ENCODE measurements at regions not wholly inside any gene's neighbourhood (a gene's known extent, or its start where the extent isn't known, plus 50 kb on each side); places are given as distances from the start of the nearest gene placed in this dataset.

- DNase-seq (ENCODE audit: low spot score): no peak
These were observed 90.5 kb upstream of the ATXN1 start for GRCh38 chr6:16851758-16852157.

DNA sequence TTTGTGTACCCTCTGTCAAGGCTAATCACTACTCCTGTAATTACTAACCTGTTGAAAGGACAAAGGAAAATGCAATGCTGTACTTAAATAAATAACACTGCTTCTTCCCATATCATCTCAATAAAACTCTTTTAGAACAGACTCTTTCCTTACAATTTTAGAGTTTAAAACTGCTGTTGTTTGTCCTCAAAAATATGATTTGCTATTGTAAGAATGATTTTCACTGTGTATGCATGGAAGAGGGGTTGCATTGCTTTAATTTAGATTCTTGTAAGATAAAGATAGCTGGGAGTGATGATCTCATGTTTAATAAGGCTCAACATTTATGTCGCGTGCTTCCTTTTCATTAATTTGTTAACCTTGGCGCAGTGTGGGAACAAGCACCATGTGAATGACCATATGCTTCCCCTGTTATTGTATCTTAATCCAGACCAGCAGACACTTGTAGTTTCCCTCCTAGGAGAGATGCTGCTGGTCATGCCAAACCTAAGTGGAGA, 89.8 kb upstream of the ATXN1 start:
- no peak for DNase-seq (ENCODE audit: low spot score)

GRCh38 chr6:16850681-16851026, 89.4 kb upstream of the ATXN1 start:
- no peak for DNase-seq (ENCODE audit: low spot score)

DNA sequence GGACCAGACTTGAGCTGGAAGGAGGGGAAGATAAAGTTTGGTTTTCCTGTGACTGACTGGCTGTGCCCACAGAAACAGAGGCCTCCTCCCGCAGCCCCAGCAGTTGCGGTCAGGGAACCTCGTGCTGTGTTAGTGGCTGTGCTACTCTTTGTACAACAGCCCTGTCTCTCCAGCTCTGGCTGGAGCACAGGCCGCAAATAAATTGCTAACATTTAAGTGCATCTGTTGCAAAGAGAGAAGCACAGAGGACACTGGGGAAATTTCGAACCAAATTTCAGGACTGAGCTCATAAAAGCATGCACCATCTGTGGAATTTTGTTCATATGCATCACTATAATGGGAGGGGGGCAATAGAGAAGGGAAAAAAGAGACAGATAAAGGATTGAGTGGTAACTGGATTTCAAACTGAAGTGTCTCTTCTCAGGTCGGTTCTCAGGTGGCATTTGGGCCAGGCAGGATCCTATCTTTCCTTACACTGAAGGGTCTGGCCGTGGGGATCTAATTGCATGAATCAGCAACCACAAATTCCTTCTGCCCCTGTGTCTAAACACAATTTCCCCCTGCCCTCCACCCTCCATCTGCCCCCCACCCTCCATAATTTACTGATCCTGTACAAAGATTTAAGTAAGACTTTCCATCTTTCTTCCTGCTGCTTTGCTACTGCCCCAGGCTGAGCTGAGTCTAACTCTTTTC, 88.9 kb upstream of the ATXN1 start:
- DNase-seq (ENCODE audit: low spot score): no peak

- DNase-seq (ENCODE audit: low spot score): peak; percentile 6
These were observed 88.2 kb upstream of the ATXN1 start for GRCh38 chr6:16849280-16849987.

DNA sequence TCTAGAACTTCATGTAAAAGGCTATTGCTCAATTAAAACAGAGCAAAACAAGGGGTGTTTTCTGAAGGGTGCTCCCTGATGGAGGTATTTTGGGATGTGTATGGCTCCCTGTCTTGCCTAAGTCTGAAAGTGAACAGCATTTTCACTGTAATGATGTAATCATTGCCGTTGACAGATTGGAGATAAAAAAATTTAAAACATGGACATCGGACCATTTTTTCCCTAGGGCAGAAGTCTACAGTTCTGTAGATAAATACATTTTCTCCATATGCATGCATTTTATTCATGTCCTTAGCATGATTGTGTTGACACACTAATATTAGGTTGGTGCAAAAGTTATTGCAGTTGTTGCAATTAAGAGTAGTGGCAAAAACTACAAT, 85.1 kb upstream of the ATXN1 start:
- DNase-seq (ENCODE audit: low spot score): no peak

DNA sequence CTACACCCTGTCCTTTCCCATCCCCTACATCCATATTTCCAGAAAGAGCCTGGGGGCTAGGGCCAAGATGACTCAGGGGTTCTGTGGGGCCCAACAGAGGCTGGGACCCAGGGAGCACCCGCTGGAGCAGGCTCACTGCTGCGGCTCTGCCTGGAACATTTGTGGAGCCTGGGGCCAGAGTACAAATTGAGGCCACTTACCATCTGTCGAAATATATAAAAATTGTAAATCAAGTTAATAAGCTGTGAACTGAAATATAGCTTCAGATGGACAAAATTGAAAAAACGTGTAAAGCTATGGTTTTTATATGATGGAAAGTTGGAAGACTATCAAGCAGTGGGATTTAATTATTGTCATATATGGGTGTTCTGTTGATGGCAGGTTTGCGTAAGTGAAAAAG, 82.9 kb upstream of the ATXN1 start:
- no peak for DNase-seq (ENCODE audit: low spot score)

- DNase-seq (ENCODE audit: low spot score): no peak
These were observed 81.4 kb upstream of the ATXN1 start for GRCh38 chr6:16842676-16843075.

DNA sequence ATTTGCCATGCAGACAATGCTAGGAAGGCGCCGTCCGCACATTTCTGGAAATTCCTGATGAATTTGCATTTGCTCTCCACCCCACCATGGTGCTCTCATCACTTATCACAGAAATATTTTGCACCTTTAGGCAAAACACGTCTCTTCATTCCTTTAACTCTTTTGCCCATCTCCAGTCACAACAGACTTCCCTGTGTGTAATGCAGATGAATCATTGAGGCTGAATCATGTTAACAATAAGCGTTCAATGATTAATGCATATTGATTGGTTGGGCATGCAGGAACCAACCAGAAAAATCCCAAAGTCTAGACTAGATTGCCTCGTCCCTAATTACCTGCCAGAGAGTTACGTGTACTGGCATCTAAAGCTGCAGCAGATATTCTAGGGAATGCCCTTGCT, 80.0 kb upstream of the ATXN1 start:
- no peak for DNase-seq (ENCODE audit: low spot score)

DNA sequence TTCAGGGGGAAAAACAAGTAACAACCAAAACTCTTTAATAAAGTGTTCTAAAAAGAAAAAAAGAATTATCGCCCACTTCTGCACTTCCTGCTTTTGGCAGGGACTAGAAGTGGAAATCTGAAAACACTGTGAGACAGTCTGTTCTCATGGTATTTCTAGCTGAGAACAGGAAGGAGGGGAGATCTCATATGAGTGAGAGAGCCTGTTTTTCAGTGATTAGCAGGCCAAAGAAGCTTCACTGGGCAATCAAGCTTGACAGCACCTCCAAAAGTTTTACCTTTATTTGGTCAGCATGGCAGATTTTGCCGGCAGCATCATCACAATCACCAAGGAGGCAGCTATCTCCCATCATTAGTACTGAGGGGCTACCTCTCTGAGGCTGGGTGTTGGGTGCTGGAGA, 79.5 kb upstream of the ATXN1 start:
- no peak for DNase-seq (ENCODE audit: low spot score)

GRCh38 chr6:16840291-16840690, 79.0 kb upstream of the ATXN1 start:
- no peak for DNase-seq (ENCODE audit: low spot score)

GRCh38 chr6:16839631-16840179, 78.4 kb upstream of the ATXN1 start:
- DNase-seq (ENCODE audit: low spot score): no peak

GRCh38 chr6:16837217-16837972, 76.1 kb upstream of the ATXN1 start:
- peak; percentile 10 for DNase-seq (ENCODE audit: low spot score)

DNA sequence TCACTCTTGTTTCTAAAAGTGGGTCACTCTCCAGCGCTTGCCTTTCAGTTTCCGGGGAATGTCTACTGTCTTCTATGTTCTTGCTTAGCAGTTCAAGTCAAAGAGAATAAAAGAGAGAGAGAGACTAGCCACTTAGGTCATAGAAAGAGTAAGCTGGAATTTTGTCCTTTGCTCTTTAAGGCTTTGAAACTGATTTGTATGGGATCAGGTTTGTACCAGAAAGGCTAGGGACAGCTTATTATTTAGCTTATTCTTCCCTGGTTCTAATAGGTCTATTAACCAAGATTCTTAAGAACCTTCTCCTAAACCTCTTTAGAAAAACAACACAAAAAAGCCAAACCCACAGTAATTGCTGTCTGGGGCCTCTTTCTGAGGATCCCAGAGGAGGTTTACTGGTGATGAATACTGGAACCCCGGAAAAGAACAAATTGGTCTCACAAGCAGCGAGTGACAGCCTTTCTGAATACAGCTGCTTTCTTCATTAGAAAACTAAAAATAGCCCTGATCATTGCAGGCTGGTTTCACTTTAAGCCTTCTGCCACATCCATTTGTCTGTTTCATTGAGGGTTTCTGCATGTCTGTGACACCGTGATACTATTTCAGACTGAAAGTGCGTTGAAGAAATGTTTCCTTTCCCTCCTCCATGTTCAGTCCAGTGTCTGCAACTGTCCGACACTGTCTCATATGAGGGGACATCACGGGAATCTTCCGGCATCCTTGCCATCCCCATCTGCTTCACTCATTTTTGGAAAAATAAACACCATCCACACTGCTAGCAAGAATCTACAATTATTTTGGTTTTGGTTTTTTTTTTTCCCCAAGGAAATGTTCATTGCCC, 75.1 kb upstream of the ATXN1 start:
- DNase-seq (ENCODE audit: low spot score): peak; percentile 15

GRCh38 chr6:16834242-16834641, 73.0 kb upstream of the ATXN1 start:
- no peak for DNase-seq (ENCODE audit: low spot score)

DNA sequence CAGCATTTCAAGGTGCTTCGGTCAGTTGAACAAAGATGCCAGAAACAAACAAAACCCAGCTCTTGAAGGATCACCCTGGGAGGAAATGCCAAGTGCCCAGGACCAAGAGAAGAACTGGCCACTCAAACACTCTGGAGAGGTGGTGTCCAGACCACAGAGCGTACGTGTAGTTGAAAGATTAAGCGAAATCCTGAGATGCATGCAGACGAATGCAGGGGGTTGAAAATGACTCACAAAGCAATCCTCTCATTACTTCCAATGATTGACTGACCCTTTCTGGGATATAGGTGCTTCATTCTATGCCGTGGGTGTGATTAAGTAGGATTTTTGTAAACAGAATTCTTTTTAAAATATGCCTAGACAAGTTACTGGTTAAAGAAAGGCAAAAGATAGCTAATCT, 71.5 kb upstream of the ATXN1 start:
- no peak for DNase-seq (ENCODE audit: low spot score)

GRCh38 chr6:16832043-16832567, 70.8 kb upstream of the ATXN1 start:
- no peak for DNase-seq (ENCODE audit: low spot score)

GRCh38 chr6:16831136-16831535, 69.9 kb upstream of the ATXN1 start:
- DNase-seq (ENCODE audit: low spot score): no peak

DNA sequence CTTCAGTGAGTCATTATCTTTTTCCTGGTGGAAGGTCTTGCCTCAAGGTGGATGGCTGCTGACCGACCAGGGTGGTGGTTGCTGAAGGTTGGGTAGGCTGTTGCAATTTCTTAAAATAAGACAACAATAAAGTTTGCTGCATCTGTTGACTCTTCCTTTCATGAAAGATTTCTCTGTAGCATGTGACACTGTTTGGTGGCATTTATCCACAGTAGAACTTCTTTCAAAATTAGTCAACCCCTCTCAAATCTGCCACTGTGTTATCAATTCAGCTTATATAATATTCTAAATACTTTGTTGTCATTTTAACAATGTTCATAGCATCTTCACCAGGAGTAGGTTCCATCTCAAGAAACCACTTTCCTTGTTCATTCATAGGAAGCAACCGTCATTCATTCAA, 66.8 kb upstream of the ATXN1 start:
- no peak for DNase-seq (ENCODE audit: low spot score)

DNA sequence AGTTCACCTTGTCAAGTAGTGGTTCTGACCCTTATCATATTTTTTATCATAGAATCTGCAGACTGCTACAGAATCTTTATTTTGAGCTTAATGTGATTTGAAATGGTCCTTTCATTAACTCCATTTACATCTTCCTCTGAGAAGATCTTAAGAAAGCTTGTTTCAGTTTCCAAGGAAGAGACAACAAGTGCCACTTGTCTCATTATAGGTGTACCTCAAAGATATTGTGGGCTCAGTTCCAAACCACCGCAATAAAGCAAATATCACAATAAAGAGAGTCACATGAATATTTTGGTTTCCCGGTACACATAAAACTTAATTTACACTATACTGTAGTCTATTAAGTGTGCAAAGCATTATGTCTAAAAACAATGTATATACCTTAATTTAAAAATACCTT, 66.4 kb upstream of the ATXN1 start:
- no peak for DNase-seq (ENCODE audit: low spot score)

DNA sequence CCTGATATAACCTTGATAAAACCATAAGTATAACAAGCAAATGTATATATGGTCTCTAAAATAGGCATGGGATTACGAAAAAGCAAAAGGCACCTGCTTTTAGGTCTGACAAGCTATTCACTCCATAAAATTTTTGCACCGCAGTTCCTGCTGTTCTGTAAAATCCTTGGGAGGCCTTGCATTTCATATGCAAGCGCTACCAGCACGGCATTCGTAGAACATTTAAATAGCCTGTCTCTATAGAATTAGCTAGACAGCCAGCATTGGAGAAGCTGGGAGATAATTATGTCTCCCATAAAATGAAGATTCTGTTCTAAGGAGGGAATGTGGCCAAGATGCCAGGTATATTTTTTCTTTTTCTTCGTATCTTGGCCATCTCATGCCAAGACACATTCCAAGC, 64.5 kb upstream of the ATXN1 start:
- no peak for DNase-seq (ENCODE audit: low spot score)
